Astrocyte (in vitro differentiated cells and primary cell): ENCODE measurements at regions not wholly inside any gene's neighbourhood (a gene's known extent, or its start where the extent isn't known, plus 50 kb on each side); places are given as distances from the start of the nearest gene placed in this dataset.

Experiments
- EZH2 ChIP-seq: IDR thresholded peaks from 2 replicates; pipeline ENCODE4 v1.6.1; 2012; ENCODE audit warnings: mild to moderate bottlenecking, low read length, inconsistent platforms; ENCODE audit not compliant: insufficient read depth
- TF ChIP-seq, protein P1 (sequence below): IDR thresholded peaks from 2 replicates; pipeline ENCODE4 v1.5.1; 2011; ENCODE audit warnings: low read depth, mild to moderate bottlenecking, inconsistent platforms, low read length, moderate library complexity; ENCODE audit not compliant: insufficient read depth

DNA sequence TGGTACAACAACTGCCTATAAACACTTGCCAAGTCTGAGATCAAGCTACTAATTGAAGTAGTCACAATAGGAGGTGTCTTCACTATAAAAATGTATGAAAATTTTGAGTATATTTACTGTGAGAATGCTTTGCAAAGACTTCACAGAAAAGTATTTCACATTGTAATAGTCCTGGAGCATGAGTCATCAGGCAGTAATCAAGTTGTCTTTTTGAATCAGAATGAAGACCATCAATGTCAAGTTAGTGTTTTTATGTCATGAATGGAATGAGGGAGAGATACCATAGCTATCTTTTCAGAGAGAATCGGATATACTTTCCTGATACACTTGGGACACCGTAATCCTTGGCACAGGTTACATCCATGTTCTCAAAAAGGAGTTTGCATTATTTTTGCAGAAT, 466.9 kb upstream of the ARRDC3 start:
- TF ChIP-seq, protein P1, sequence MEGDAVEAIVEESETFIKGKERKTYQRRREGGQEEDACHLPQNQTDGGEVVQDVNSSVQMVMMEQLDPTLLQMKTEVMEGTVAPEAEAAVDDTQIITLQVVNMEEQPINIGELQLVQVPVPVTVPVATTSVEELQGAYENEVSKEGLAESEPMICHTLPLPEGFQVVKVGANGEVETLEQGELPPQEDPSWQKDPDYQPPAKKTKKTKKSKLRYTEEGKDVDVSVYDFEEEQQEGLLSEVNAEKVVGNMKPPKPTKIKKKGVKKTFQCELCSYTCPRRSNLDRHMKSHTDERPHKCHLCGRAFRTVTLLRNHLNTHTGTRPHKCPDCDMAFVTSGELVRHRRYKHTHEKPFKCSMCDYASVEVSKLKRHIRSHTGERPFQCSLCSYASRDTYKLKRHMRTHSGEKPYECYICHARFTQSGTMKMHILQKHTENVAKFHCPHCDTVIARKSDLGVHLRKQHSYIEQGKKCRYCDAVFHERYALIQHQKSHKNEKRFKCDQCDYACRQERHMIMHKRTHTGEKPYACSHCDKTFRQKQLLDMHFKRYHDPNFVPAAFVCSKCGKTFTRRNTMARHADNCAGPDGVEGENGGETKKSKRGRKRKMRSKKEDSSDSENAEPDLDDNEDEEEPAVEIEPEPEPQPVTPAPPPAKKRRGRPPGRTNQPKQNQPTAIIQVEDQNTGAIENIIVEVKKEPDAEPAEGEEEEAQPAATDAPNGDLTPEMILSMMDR: no peak
- TF ChIP-seq EZH2: no peak
